ENCODE measurements at regions not wholly inside any gene's neighbourhood (a gene's known extent, or its start where the extent isn't known, plus 50 kb on each side); places are given as distances from the start of the nearest gene placed in this dataset.
A peak's percentile ranks its signal among the peaks of the same experiment; 100 is the strongest.
"Not testable (repeated sequence)": the region's sequence is repeated elsewhere in the genome, so short reads cannot be mapped to it uniquely, and the experiment has no call there.

GRCh38 chr4:164648849-164649212 is 105.1 kb upstream of the SMIM31 start:
- H3K27me3 ChIP-seq (replicated peaks in 2 of 5; ENCODE audit: control insufficient read depth in 4 of 5, insufficient read depth in 5 of 5, low read length in 4 of 5), result no peaks in the 10 kb centered on the region
- H3K4me3 ChIP-seq (ENCODE audit: control insufficient read depth in 1 of 7, extremely low read depth in 1 of 7, insufficient read depth in 4 of 7, low read depth in 2 of 7, low read length in 6 of 7), result no peak overlapping the region
- no peak overlapping the region for H3K27ac ChIP-seq (ENCODE audit: insufficient read depth in 1 of 2, low read depth in 1 of 2, low read length in 2 of 2, poor library complexity in 1 of 2, severe bottlenecking in 2 of 2)
- POLR2A ChIA-PET, result no interaction called here
- DNase-seq, result no peak
- H3K9me3 ChIP-seq (ENCODE audit: control extremely low read depth in 1 of 5, control insufficient read depth in 4 of 5, insufficient read depth in 2 of 5, low read depth in 1 of 5, low read length in 4 of 5), result no peaks in the 10 kb centered on the region
- H3K36me3 ChIP-seq (ENCODE audit: control insufficient read depth in 4 of 4, insufficient read depth in 4 of 4, low read length in 3 of 4), result no peaks in the 10 kb centered on the region
- CTCF ChIA-PET, result no interaction called here
- 54% methylated on average over 3 of the region's 4 CpGs for WGBS (ENCODE audit: insufficient coverage)
- H3K4me1 ChIP-seq (ENCODE audit: control extremely low read depth in 1 of 4, control insufficient read depth in 4 of 4, insufficient read depth in 4 of 4, low read length in 3 of 4), result no peaks in the 10 kb centered on the region

- H3K4me1 ChIP-seq (ENCODE audit: control extremely low read depth in 1 of 4, control insufficient read depth in 4 of 4, insufficient read depth in 4 of 4, low read length in 3 of 4), result no peaks in the 10 kb centered on the region
- ChIA-PET POLR2A (no interaction called here), CTCF (no interaction called here)
- H3K9me3 ChIP-seq (ENCODE audit: control extremely low read depth in 1 of 5, control insufficient read depth in 4 of 5, insufficient read depth in 2 of 5, low read depth in 1 of 5, low read length in 4 of 5), result no peaks in the 10 kb centered on the region
- no peaks in the 10 kb centered on the region for H3K36me3 ChIP-seq (ENCODE audit: control insufficient read depth in 4 of 4, insufficient read depth in 4 of 4, low read length in 3 of 4)
- DNase-seq, result no peak
- no CpG with 5 or more reads among the region's 1 CpG for WGBS (ENCODE audit: insufficient coverage)
- no peaks in the 10 kb centered on the region for H3K27me3 ChIP-seq (replicated peaks in 2 of 5; ENCODE audit: control insufficient read depth in 4 of 5, insufficient read depth in 5 of 5, low read length in 4 of 5)
- H3K27ac ChIP-seq (ENCODE audit: insufficient read depth in 1 of 2, low read depth in 1 of 2, low read length in 2 of 2, poor library complexity in 1 of 2, severe bottlenecking in 2 of 2), result no peak overlapping the region
- H3K4me3 ChIP-seq (ENCODE audit: control insufficient read depth in 1 of 7, extremely low read depth in 1 of 7, insufficient read depth in 4 of 7, low read depth in 2 of 7, low read length in 6 of 7), result no peak overlapping the region
These were observed 94.2 kb upstream of the SMIM31 start for GRCh38 chr4:164659765-164660164.

GRCh38 chr4:164676152-164676551 is 77.8 kb upstream of the SMIM31 start:
- H3K27me3 ChIP-seq (replicated peaks in 2 of 5; ENCODE audit: control insufficient read depth in 4 of 5, insufficient read depth in 5 of 5, low read length in 4 of 5); H3K9me3 ChIP-seq (ENCODE audit: control extremely low read depth in 1 of 5, control insufficient read depth in 4 of 5, insufficient read depth in 2 of 5, low read depth in 1 of 5, low read length in 4 of 5); H3K4me3 ChIP-seq (ENCODE audit: control insufficient read depth in 1 of 7, extremely low read depth in 1 of 7, insufficient read depth in 4 of 7, low read depth in 2 of 7, low read length in 6 of 7); H3K27ac ChIP-seq (ENCODE audit: insufficient read depth in 1 of 2, low read depth in 1 of 2, low read length in 2 of 2, poor library complexity in 1 of 2, severe bottlenecking in 2 of 2); POLR2A ChIA-PET; DNase-seq; H3K36me3 ChIP-seq (ENCODE audit: control insufficient read depth in 4 of 4, insufficient read depth in 4 of 4, low read length in 3 of 4); H3K4me1 ChIP-seq (ENCODE audit: control extremely low read depth in 1 of 4, control insufficient read depth in 4 of 4, insufficient read depth in 4 of 4, low read length in 3 of 4); CTCF ChIA-PET: not testable (repeated sequence)
- WGBS (ENCODE audit: insufficient coverage), result 89% methylated on average over 7 of the region's 9 CpGs

GRCh38 chr4:164683040-164683439 is 70.9 kb upstream of the SMIM31 start:
- H3K4me3 ChIP-seq (ENCODE audit: control insufficient read depth in 1 of 7, extremely low read depth in 1 of 7, insufficient read depth in 4 of 7, low read depth in 2 of 7, low read length in 6 of 7), result no peak overlapping the region
- H3K27ac ChIP-seq (ENCODE audit: insufficient read depth in 1 of 2, low read depth in 1 of 2, low read length in 2 of 2, poor library complexity in 1 of 2, severe bottlenecking in 2 of 2), result no peak overlapping the region
- no peaks in the 10 kb centered on the region for H3K27me3 ChIP-seq (replicated peaks in 2 of 5; ENCODE audit: control insufficient read depth in 4 of 5, insufficient read depth in 5 of 5, low read length in 4 of 5)
- POLR2A ChIA-PET, result no interaction called here
- DNase-seq, result no peak
- H3K9me3 ChIP-seq (ENCODE audit: control extremely low read depth in 1 of 5, control insufficient read depth in 4 of 5, insufficient read depth in 2 of 5, low read depth in 1 of 5, low read length in 4 of 5), result no peaks in the 10 kb centered on the region
- no peaks in the 10 kb centered on the region for H3K36me3 ChIP-seq (ENCODE audit: control insufficient read depth in 4 of 4, insufficient read depth in 4 of 4, low read length in 3 of 4)
- H3K4me1 ChIP-seq (ENCODE audit: control extremely low read depth in 1 of 4, control insufficient read depth in 4 of 4, insufficient read depth in 4 of 4, low read length in 3 of 4), result no peaks in the 10 kb centered on the region
- CTCF ChIA-PET, result no interaction called here
- no CpG with 5 or more reads among the region's 2 CpGs for WGBS (ENCODE audit: insufficient coverage)

GRCh38 chr4:164695650-164696049 is 58.3 kb upstream of the SMIM31 start:
- no CpG with 5 or more reads among the region's 3 CpGs for WGBS (ENCODE audit: insufficient coverage)
- H3K4me3 ChIP-seq (ENCODE audit: control insufficient read depth in 1 of 7, extremely low read depth in 1 of 7, insufficient read depth in 4 of 7, low read depth in 2 of 7, low read length in 6 of 7), result no peak overlapping the region
- H3K36me3 ChIP-seq (ENCODE audit: control insufficient read depth in 4 of 4, insufficient read depth in 4 of 4, low read length in 3 of 4), result no peaks in the 10 kb centered on the region
- DNase-seq, result no peak
- no peaks in the 10 kb centered on the region for H3K4me1 ChIP-seq (ENCODE audit: control extremely low read depth in 1 of 4, control insufficient read depth in 4 of 4, insufficient read depth in 4 of 4, low read length in 3 of 4)
- ChIA-PET POLR2A (no interaction called here), CTCF (no interaction called here)
- no peaks in the 10 kb centered on the region for H3K9me3 ChIP-seq (ENCODE audit: control extremely low read depth in 1 of 5, control insufficient read depth in 4 of 5, insufficient read depth in 2 of 5, low read depth in 1 of 5, low read length in 4 of 5)
- H3K27ac ChIP-seq (ENCODE audit: insufficient read depth in 1 of 2, low read depth in 1 of 2, low read length in 2 of 2, poor library complexity in 1 of 2, severe bottlenecking in 2 of 2), result no peak overlapping the region
- no peaks in the 10 kb centered on the region for H3K27me3 ChIP-seq (replicated peaks in 2 of 5; ENCODE audit: control insufficient read depth in 4 of 5, insufficient read depth in 5 of 5, low read length in 4 of 5)

GRCh38 chr4:164700471-164700870 is 53.5 kb upstream of the SMIM31 start:
- Histone ChIP-seq H3K4me3 (ENCODE audit: control insufficient read depth in 1 of 7, extremely low read depth in 1 of 7, insufficient read depth in 4 of 7, low read depth in 2 of 7, low read length in 6 of 7) (no peak overlapping the region), H3K9me3 (ENCODE audit: control extremely low read depth in 1 of 5, control insufficient read depth in 4 of 5, insufficient read depth in 2 of 5, low read depth in 1 of 5, low read length in 4 of 5) (no peaks in the 10 kb centered on the region), H3K4me1 (ENCODE audit: control extremely low read depth in 1 of 4, control insufficient read depth in 4 of 4, insufficient read depth in 4 of 4, low read length in 3 of 4) (no peaks in the 10 kb centered on the region), H3K27ac (ENCODE audit: insufficient read depth in 1 of 2, low read depth in 1 of 2, low read length in 2 of 2, poor library complexity in 1 of 2, severe bottlenecking in 2 of 2) (no peak overlapping the region), H3K27me3 (replicated peaks in 2 of 5; ENCODE audit: control insufficient read depth in 4 of 5, insufficient read depth in 5 of 5, low read length in 4 of 5) (no peaks in the 10 kb centered on the region), H3K36me3 (ENCODE audit: control insufficient read depth in 4 of 4, insufficient read depth in 4 of 4, low read length in 3 of 4) (no peaks in the 10 kb centered on the region)
- ChIA-PET POLR2A (no interaction called here), CTCF (no interaction called here)
- DNase-seq, result peak in 1 of 3 donors; percentile 47
- WGBS (ENCODE audit: insufficient coverage), result 86% methylated on average over 6 of the region's 10 CpGs

- H3K27ac ChIP-seq (ENCODE audit: insufficient read depth in 1 of 2, low read depth in 1 of 2, low read length in 2 of 2, poor library complexity in 1 of 2, severe bottlenecking in 2 of 2), result no peak overlapping the region
- DNase-seq, result peak in 1 of 3 donors; percentile 9
- ChIA-PET POLR2A (no interaction called here), CTCF (no interaction called here)
- no peaks in the 10 kb centered on the region for H3K36me3 ChIP-seq (ENCODE audit: control insufficient read depth in 4 of 4, insufficient read depth in 4 of 4, low read length in 3 of 4)
- no peaks in the 10 kb centered on the region for H3K4me1 ChIP-seq (ENCODE audit: control extremely low read depth in 1 of 4, control insufficient read depth in 4 of 4, insufficient read depth in 4 of 4, low read length in 3 of 4)
- 100% methylated on average over 2 of the region's 4 CpGs for WGBS (ENCODE audit: insufficient coverage)
- H3K27me3 ChIP-seq (replicated peaks in 2 of 5; ENCODE audit: control insufficient read depth in 4 of 5, insufficient read depth in 5 of 5, low read length in 4 of 5), result no peaks in the 10 kb centered on the region
- H3K9me3 ChIP-seq (ENCODE audit: control extremely low read depth in 1 of 5, control insufficient read depth in 4 of 5, insufficient read depth in 2 of 5, low read depth in 1 of 5, low read length in 4 of 5), result no peaks in the 10 kb centered on the region
- no peak overlapping the region for H3K4me3 ChIP-seq (ENCODE audit: control insufficient read depth in 1 of 7, extremely low read depth in 1 of 7, insufficient read depth in 4 of 7, low read depth in 2 of 7, low read length in 6 of 7)
These were observed 52.3 kb upstream of the SMIM31 start for GRCh38 chr4:164701665-164702064.

Measured in common myeloid progenitor, CD34-positive (primary cell).